A549 (cell line): ENCODE measurements at regions not wholly inside any gene's neighbourhood (a gene's known extent, or its start where the extent isn't known, plus 50 kb on each side); places are given as distances from the start of the nearest gene placed in this dataset.

Experiments
- GATA3 ChIP-seq: IDR thresholded peaks from 2 replicates; pipeline ENCODE4 v1.6.1; 2012; ENCODE audit warnings: borderline replicate concordance
- TF ChIP-seq, protein P1 (sequence below): fragments of >200 bp; sonication (Bioruptor Twin); formaldehyde crosslinking; IDR thresholded peaks from 3 replicates; pipeline ENCODE4 v1.5.1; 2016

DNA sequence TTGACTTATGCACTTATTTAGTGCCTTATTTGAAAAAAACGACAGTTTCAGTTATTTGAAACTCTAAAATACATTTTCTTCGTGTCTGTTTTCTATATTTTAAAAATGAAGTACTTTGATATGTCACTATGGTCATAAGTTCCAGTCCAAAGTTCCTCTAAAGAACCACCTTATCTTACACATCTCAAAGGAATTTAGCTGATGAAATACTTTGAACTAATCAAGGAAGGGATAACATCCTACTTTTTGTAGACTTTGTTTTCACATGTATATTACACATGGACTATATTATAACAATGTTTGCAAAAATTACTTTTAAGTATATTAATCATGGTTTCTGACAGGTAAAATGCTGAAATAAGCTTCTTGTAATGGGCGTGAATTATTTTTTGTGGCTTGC is 265.8 kb upstream of the ZNF717 start:
- TF ChIP-seq, protein P1, sequence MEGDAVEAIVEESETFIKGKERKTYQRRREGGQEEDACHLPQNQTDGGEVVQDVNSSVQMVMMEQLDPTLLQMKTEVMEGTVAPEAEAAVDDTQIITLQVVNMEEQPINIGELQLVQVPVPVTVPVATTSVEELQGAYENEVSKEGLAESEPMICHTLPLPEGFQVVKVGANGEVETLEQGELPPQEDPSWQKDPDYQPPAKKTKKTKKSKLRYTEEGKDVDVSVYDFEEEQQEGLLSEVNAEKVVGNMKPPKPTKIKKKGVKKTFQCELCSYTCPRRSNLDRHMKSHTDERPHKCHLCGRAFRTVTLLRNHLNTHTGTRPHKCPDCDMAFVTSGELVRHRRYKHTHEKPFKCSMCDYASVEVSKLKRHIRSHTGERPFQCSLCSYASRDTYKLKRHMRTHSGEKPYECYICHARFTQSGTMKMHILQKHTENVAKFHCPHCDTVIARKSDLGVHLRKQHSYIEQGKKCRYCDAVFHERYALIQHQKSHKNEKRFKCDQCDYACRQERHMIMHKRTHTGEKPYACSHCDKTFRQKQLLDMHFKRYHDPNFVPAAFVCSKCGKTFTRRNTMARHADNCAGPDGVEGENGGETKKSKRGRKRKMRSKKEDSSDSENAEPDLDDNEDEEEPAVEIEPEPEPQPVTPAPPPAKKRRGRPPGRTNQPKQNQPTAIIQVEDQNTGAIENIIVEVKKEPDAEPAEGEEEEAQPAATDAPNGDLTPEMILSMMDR, result no peak
- TF ChIP-seq GATA3, result no peak
